H1 (cell line): ENCODE measurements at regions not wholly inside any gene's neighbourhood (a gene's known extent, or its start where the extent isn't known, plus 50 kb on each side); places are given as distances from the start of the nearest gene placed in this dataset.

ENCODE experiments used
- CTCF ChIA-PET: fragments of 300-600 bp; sonication (Branson Sonifier 250); formaldehyde crosslinking; loops from one replicate; lab custom pipeline; 2021; ENCODE audit not compliant: partially characterized antibody; lab: Charles Lee
- POLR2A ChIA-PET: fragments of 300-600 bp; sonication (Branson Sonifier 250); formaldehyde crosslinking; loops from one replicate; lab custom pipeline; 2021; ENCODE audit warnings: inconsistent platforms; ENCODE audit not compliant: partially characterized antibody; lab: Charles Lee
- DNase-seq, 2 experiments: peaks; one replicate each; pipeline versions ENCODE4 v3.0.0 to v3.0.0-alpha.2; 2010 to 2022; ENCODE audit warnings: low spot score in 2 of 2, low read depth in 1 of 2, mixed read lengths in 1 of 2
- FAIRE-seq: peaks from 2 replicates; lab custom pipeline; 2011; peaks lifted over from hg19 to GRCh38; lab: Jason Lieb, UNC
- H2AFZ ChIP-seq: 2 replicates; pipeline ENCODE4 v1.8.1; 2012; ENCODE audit warnings: low read length, inconsistent platforms
- H2AK5ac ChIP-seq: 2 replicates; pipeline ENCODE4 v1.6.1; 2013; ENCODE audit warnings: low read depth, low read length
- H2BK120ac ChIP-seq: replicated peaks from 2 replicates; pipeline ENCODE3; 2013; ENCODE audit warnings: low read depth, low read length, inconsistent platforms
- H2BK12ac ChIP-seq: 2 replicates; pipeline ENCODE4 v1.6.1; 2013; ENCODE audit warnings: low read depth, low read length
- H2BK15ac ChIP-seq: 2 replicates; pipeline ENCODE4 v1.6.1; 2013; ENCODE audit warnings: low read length
- H2BK20ac ChIP-seq: 2 replicates; pipeline ENCODE4 v1.6.1; 2013; ENCODE audit warnings: low read length
- H2BK5ac ChIP-seq: 2 replicates; pipeline ENCODE4 v1.6.1; 2013; ENCODE audit warnings: low read depth, low read length
- H3K14ac ChIP-seq: 2 replicates; pipeline ENCODE4 v1.6.1; 2013; ENCODE audit warnings: inconsistent platforms; ENCODE audit not compliant: insufficient read length
- H3K18ac ChIP-seq: 2 replicates; pipeline ENCODE4 v1.6.1; 2013; ENCODE audit warnings: low read length; ENCODE audit errors: extremely low read depth
- H3K23ac ChIP-seq: 2 replicates; pipeline ENCODE4 v1.6.1; 2013; ENCODE audit warnings: inconsistent platforms; ENCODE audit not compliant: insufficient read length
- H3K23me2 ChIP-seq: 2 replicates; pipeline ENCODE4 v1.6.1; 2013; ENCODE audit warnings: low read depth, low read length
- H3K27ac ChIP-seq: 2 replicates; pipeline ENCODE4 v1.6.1; 2011; ENCODE audit warnings: low read depth, low read length, inconsistent platforms
- H3K27me3 ChIP-seq, 4 experiments: replicated peaks in 1 of 4; 1 replicate in 1 of 4; 2 replicates in 3 of 4; pipeline versions ENCODE4 v1.6.1 to v1.8.1; 2011 to 2013; ENCODE audit warnings: low read length in 3 of 4, mild to moderate bottlenecking in 3 of 4, inconsistent platforms in 2 of 4, mixed read lengths in 2 of 4, moderate library complexity in 1 of 4; ENCODE audit not compliant: control insufficient read depth in 3 of 4, insufficient read depth in 3 of 4; ENCODE audit errors: extremely low read depth in 1 of 4
- H3K36me3 ChIP-seq, 4 experiments: 2 replicates each; pipeline versions ENCODE4 v1.6.1 to v1.8.1; 2011 to 2013; ENCODE audit warnings: mild to moderate bottlenecking in 4 of 4, low read length in 3 of 4, moderate library complexity in 2 of 4, control low read depth in 1 of 4, inconsistent platforms in 1 of 4; ENCODE audit not compliant: insufficient read depth in 4 of 4, control insufficient read depth in 2 of 4
- H3K4ac ChIP-seq: replicated peaks from 2 replicates; pipeline ENCODE3; 2013; ENCODE audit warnings: low read length, low read depth, mixed read lengths, inconsistent platforms; ENCODE audit not compliant: insufficient read length
- H3K4me1 ChIP-seq, 4 experiments: replicated peaks in 1 of 4; 1 replicate in 1 of 4; 2 replicates in 3 of 4; pipeline versions ENCODE4 v1.6.1 to v1.8.1; 2011 to 2013; ENCODE audit warnings: low read length in 3 of 4, inconsistent platforms in 2 of 4, mixed read lengths in 1 of 4; ENCODE audit not compliant: insufficient read depth in 4 of 4, control insufficient read depth in 3 of 4
- H3K4me2 ChIP-seq, 2 experiments: 2 replicates each; pipeline versions ENCODE4 v1.6.1 to v1.8.1; 2011 to 2013; ENCODE audit warnings: low read depth in 2 of 2, low read length in 2 of 2, control low read depth in 1 of 2, inconsistent platforms in 1 of 2, mild to moderate bottlenecking in 1 of 2; ENCODE audit not compliant: insufficient read depth in 1 of 2
- H3K4me3 ChIP-seq, 4 experiments: fragments of 200-600, 300-600 bp in 1 of 4; sonication (generic), shearing (Covaris generic), sonication (Bioruptor Twin) in 1 of 4; 2 replicates each; pipeline versions ENCODE4 v1.5.1 to v1.8.1; 2011 to 2016; ENCODE audit warnings: low read length in 4 of 4, low read depth in 3 of 4, control low read depth in 2 of 4, inconsistent platforms in 2 of 4, mild to moderate bottlenecking in 2 of 4, mixed read lengths in 1 of 4, moderate library complexity in 1 of 4; ENCODE audit not compliant: insufficient read depth in 2 of 4; ENCODE audit errors: extremely low read depth in 1 of 4
- H3K56ac ChIP-seq: replicated peaks from 2 replicates; pipeline ENCODE3; 2013; ENCODE audit warnings: low read depth, mild to moderate bottlenecking, mixed read lengths, low read length, inconsistent platforms; ENCODE audit not compliant: insufficient read length
- H3K79me1 ChIP-seq: 2 replicates; pipeline ENCODE4 v1.6.1; 2013; ENCODE audit warnings: low read depth, low read length, control low read depth
- H3K79me2 ChIP-seq, 2 experiments: 2 replicates each; pipeline versions ENCODE4 v1.6.1 to v1.8.1; 2012 to 2013; ENCODE audit warnings: low read length in 2 of 2, mild to moderate bottlenecking in 2 of 2, inconsistent platforms in 1 of 2; ENCODE audit not compliant: insufficient read depth in 2 of 2, control insufficient read depth in 1 of 2
- H3K9ac ChIP-seq, 4 experiments: replicated peaks in 1 of 4; 1 replicate in 1 of 4; 2 replicates in 3 of 4; pipeline versions ENCODE4 v1.6.1 to v1.8.1; 2011 to 2013; ENCODE audit warnings: low read depth in 3 of 4, low read length in 3 of 4, control low read depth in 2 of 4, mild to moderate bottlenecking in 2 of 4, moderate library complexity in 2 of 4, inconsistent platforms in 1 of 4; ENCODE audit errors: extremely low read depth in 1 of 4
- H3K9me3 ChIP-seq, 2 experiments: 2 replicates each; pipeline versions ENCODE4 v1.6.1 to v1.8.1; 2012 to 2013; ENCODE audit warnings: mild to moderate bottlenecking in 2 of 2, moderate library complexity in 2 of 2, control low read depth in 1 of 2, inconsistent platforms in 1 of 2, low read depth in 1 of 2, low read length in 1 of 2, mixed read lengths in 1 of 2; ENCODE audit not compliant: insufficient read depth in 2 of 2
- H4K20me1 ChIP-seq, 2 experiments: replicated peaks in 1 of 2; 2 replicates each; pipeline versions ENCODE3 to v1.8.1; 2011 to 2013; ENCODE audit warnings: inconsistent platforms in 2 of 2, low read length in 2 of 2, mild to moderate bottlenecking in 1 of 2; ENCODE audit not compliant: insufficient read depth in 2 of 2, control insufficient read depth in 1 of 2
- H4K5ac ChIP-seq: 2 replicates; pipeline ENCODE4 v1.6.1; 2013; ENCODE audit warnings: low read length, low read depth, mixed read lengths, inconsistent platforms; ENCODE audit not compliant: insufficient read length
- H4K8ac ChIP-seq: 2 replicates; pipeline ENCODE4 v1.8.0; 2013; ENCODE audit warnings: mild to moderate bottlenecking, moderate library complexity, low read length, inconsistent platforms; ENCODE audit not compliant: insufficient read depth; ENCODE audit errors: extremely low read depth
- H4K91ac ChIP-seq: replicated peaks from 2 replicates; pipeline ENCODE3; 2013; ENCODE audit warnings: low read length, mixed read lengths, inconsistent platforms; ENCODE audit not compliant: insufficient read length
- WGBS, 2 experiments: shearing (Covaris generic) in 1 of 2; methylation state at CpG; one replicate each; pipeline versions ENCODE4 v1.1.6 to v1.1.7; 2013 to 2015; ENCODE audit warnings: low lambda C conversion rate in 2 of 2, mixed read lengths in 2 of 2, inconsistent platforms in 1 of 2, low coverage in 1 of 2, missing lambda C conversion rate in 1 of 2; ENCODE audit not compliant: insufficient replicate concordance in 2 of 2, insufficient coverage in 1 of 2, insufficient read length in 1 of 2; ENCODE audit errors: extremely low coverage in 1 of 2, missing lambda C conversion rate in 1 of 2; 5-methylcytosine and 5-hydroxymethylcytosine counted together

- H4K91ac ChIP-seq = no peak overlapping the region
- DNase-seq (no peak), FAIRE-seq (peak; percentile 13)
- no peak overlapping the region for H4K8ac ChIP-seq
- H3K27me3 ChIP-seq = peaks cover 0 to 1% (median 0%) of the 10 kb centered on the region in 4 experiments; a peak in 1 of 7 replicates
- H2BK120ac ChIP-seq = no peak overlapping the region
- WGBS, 2 experiments = 75% methylated on average over 7 of the region's 7 CpGs; no CpG with 5 or more reads in 1 of the 2 experiments
- H3K4me2 ChIP-seq = peak overlapping the region in 1 of 2 experiments; percentile 53; a peak in 1 of 4 replicates
- H4K20me1 ChIP-seq = no peaks in the 10 kb centered on the region
- no peaks in the 10 kb centered on the region for H3K79me1 ChIP-seq
- no peak overlapping the region for H3K4me3 ChIP-seq
- no peak overlapping the region for H2AFZ ChIP-seq
- H3K36me3 ChIP-seq = no peaks in the 10 kb centered on the region
- no peak overlapping the region for H4K5ac ChIP-seq
- 0 out of 2 replicates have a peak overlapping the region, but pooled peaks have one; percentile 40 for H3K18ac ChIP-seq
- no peaks in the 10 kb centered on the region for H3K79me2 ChIP-seq
- no peak overlapping the region for H3K27ac ChIP-seq
- POLR2A ChIA-PET = no interaction called here
- H2BK20ac ChIP-seq = peak overlapping the region; percentile 91
- no peak overlapping the region for H3K56ac ChIP-seq
- no peaks in the 10 kb centered on the region for H3K9me3 ChIP-seq
- no peak overlapping the region; the same call in 1 of the 2 replicates for H2BK12ac ChIP-seq
- H3K9ac ChIP-seq = no peak overlapping the region
- peak overlapping the region; percentile 31; the same call in 1 of the 2 replicates for H2AK5ac ChIP-seq
- no peaks in the 10 kb centered on the region for H3K23me2 ChIP-seq
- H3K4ac ChIP-seq = no peak overlapping the region
- H2BK5ac ChIP-seq = no peak overlapping the region
- no peak overlapping the region for H3K23ac ChIP-seq
- H3K14ac ChIP-seq = no peak overlapping the region
- H3K4me1 ChIP-seq = peaks cover 4 to 9% (median 7%) of the 10 kb centered on the region in 4 experiments
- CTCF ChIA-PET = interaction anchor here (0.7 to 4.2 kb wide), 19 partner anchors 10 to 634 kb away, joined by 3 to 18 read pairs (median 4); no protein-coding TSS in a partner anchor
- no peak overlapping the region for H2BK15ac ChIP-seq
Observed at GRCh38 chr3:8279476-8279875, 222.1 kb upstream of the LMCD1 start.
